GM21576 (cell line): ENCODE measurements at regions not wholly inside any gene's neighbourhood (a gene's known extent, or its start where the extent isn't known, plus 50 kb on each side); places are given as distances from the start of the nearest gene placed in this dataset.
"Not testable (repeated sequence)": the region's sequence is repeated elsewhere in the genome, so short reads cannot be mapped to it uniquely, and the experiment has no call there.

Experiments used
- ATAC-seq: cut with Tn5 transposase; IDR thresholded peaks from one replicate; pipeline ENCODE4 v1.9.1; 2021; ENCODE audit warnings: mild to moderate bottlenecking, moderate library complexity; ENCODE audit not compliant: unreplicated experiment

GRCh38 chr12:118536306-118536906 is 160.1 kb downstream of the SUDS3 start:
- ATAC-seq: no peak

- ATAC-seq: no peak
Observed at GRCh38 chr12:118537481-118537917, 161.1 kb downstream of the SUDS3 start.

- no peak for ATAC-seq
Observed at GRCh38 chr12:118541071-118541470, 164.7 kb downstream of the SUDS3 start.

GRCh38 chr12:118541934-118542333 is 165.6 kb downstream of the SUDS3 start:
- ATAC-seq: no peak

- ATAC-seq: no peak
Observed at GRCh38 chr12:118543651-118544050, 167.3 kb downstream of the SUDS3 start.

GRCh38 chr12:118544569-118544968 is 168.2 kb downstream of the SUDS3 start:
- ATAC-seq: no peak

GRCh38 chr12:118547606-118548005 is 171.3 kb downstream of the SUDS3 start:
- not testable (repeated sequence) for ATAC-seq

- ATAC-seq: no peak
Observed at GRCh38 chr12:118548887-118549509, 172.6 kb downstream of the SUDS3 start.

- ATAC-seq: no peak
Observed at GRCh38 chr12:118549510-118549980, 173.2 kb downstream of the SUDS3 start.

- no peak for ATAC-seq
Observed at GRCh38 chr12:118553856-118554504, 177.6 kb downstream of the SUDS3 start.

GRCh38 chr12:118558941-118559340 is 182.6 kb downstream of the SUDS3 start:
- ATAC-seq: no peak

- no peak for ATAC-seq
Observed at GRCh38 chr12:118560733-118561132, 184.4 kb downstream of the SUDS3 start.

GRCh38 chr12:118571730-118572129 is 195.4 kb downstream of the SUDS3 start:
- ATAC-seq: no peak

- no peak for ATAC-seq
Observed at GRCh38 chr12:118574288-118574687, 197.9 kb downstream of the SUDS3 start.

GRCh38 chr12:118575730-118576129 is 199.4 kb downstream of the SUDS3 start:
- no peak for ATAC-seq

GRCh38 chr12:118581371-118581770 is 205.0 kb downstream of the SUDS3 start:
- no peak for ATAC-seq

- no peak for ATAC-seq
Observed at GRCh38 chr12:118582863-118583262, 206.5 kb downstream of the SUDS3 start.

GRCh38 chr12:118586433-118586832 is 210.1 kb downstream of the SUDS3 start:
- no peak for ATAC-seq

- no peak for ATAC-seq
Observed at GRCh38 chr12:118589162-118589561, 212.8 kb downstream of the SUDS3 start.

GRCh38 chr12:118590406-118591150 is 214.2 kb downstream of the SUDS3 start:
- no peak for ATAC-seq

- no peak for ATAC-seq
Observed at GRCh38 chr12:118603610-118604361, 227.4 kb downstream of the SUDS3 start.
